ENCODE measurements at regions not wholly inside any gene's neighbourhood (a gene's known extent, or its start where the extent isn't known, plus 50 kb on each side); places are given as distances from the start of the nearest gene placed in this dataset.

DNA sequence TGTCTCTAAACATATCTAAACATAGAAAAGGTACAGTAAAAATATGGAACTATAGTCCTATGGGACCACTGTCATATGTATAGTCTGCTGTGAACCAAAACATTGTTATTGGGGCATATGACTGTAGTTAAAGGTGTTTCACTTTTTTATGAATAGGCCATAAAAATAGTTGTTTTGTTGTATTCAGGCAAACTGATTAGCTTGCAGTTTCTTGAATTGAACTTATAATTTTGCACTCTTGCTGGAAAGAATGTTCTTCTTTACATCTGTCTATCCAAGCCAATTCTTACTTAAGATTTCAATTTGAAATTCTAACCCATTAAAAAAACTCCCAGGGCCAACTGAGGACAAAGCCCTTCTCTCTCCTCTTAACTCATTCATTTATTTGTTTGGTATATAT lies 234.1 kb downstream of the NOVA1 start:
- no peaks in the 10 kb centered on the region for H3K27me3 ChIP-seq
- H3K36me3 ChIP-seq: no peaks in the 10 kb centered on the region
- no peaks in the 10 kb centered on the region for H3K4me1 ChIP-seq
- no peaks in the 10 kb centered on the region for H3K9me3 ChIP-seq
- H3K27ac ChIP-seq: no peak overlapping the region
- DNase-seq (ENCODE audit: low spot score): no peak
- TF ChIP-seq CTCF (IDR thresholded peaks at IDR 0.05): no peak
- H3K4me3 ChIP-seq: no peak overlapping the region

- TF ChIP-seq CTCF (IDR thresholded peaks at IDR 0.05): no peak
- Histone ChIP-seq H3K36me3 (no peaks in the 10 kb centered on the region), H3K27ac (no peak overlapping the region), H3K27me3 (no peaks in the 10 kb centered on the region), H3K4me3 (no peak overlapping the region), H3K4me1 (no peaks in the 10 kb centered on the region), H3K9me3 (no peaks in the 10 kb centered on the region)
- DNase-seq (ENCODE audit: low spot score): no peak
Measured at GRCh38 chr14:26344596-26344995, 253.2 kb downstream of the NOVA1 start.

DNA sequence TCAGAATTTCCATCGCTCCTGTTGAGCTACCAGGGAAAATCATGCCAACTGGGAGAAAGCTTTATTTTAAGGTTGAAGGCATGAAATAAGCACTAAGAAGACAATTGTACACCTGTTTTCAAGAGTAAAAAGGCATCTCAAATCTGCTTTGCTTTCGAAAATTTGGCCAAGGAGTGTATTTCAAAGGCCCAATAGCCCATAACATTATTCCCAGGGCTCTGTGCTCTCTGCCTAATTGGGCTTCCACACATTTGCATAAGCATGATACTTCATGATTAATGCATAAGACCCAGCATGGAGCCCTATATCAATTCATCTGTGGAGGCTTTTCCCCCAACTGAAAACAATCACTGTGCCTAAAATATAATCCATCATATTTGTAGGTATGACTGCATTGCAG lies 258.5 kb downstream of the NOVA1 start:
- Histone ChIP-seq H3K27ac (no peak overlapping the region), H3K9me3 (no peaks in the 10 kb centered on the region), H3K4me3 (no peak overlapping the region), H3K36me3 (no peaks in the 10 kb centered on the region), H3K4me1 (no peaks in the 10 kb centered on the region), H3K27me3 (no peaks in the 10 kb centered on the region)
- DNase-seq (ENCODE audit: low spot score): no peak
- no peak for TF ChIP-seq CTCF (IDR thresholded peaks at IDR 0.05)

GRCh38 chr14:26338231-26338630 lies 259.6 kb downstream of the NOVA1 start:
- no peak for TF ChIP-seq CTCF (IDR thresholded peaks at IDR 0.05)
- no peak overlapping the region for H3K27ac ChIP-seq
- no peak for DNase-seq (ENCODE audit: low spot score)
- H3K36me3 ChIP-seq: no peaks in the 10 kb centered on the region
- no peaks in the 10 kb centered on the region for H3K27me3 ChIP-seq
- H3K9me3 ChIP-seq: no peaks in the 10 kb centered on the region
- H3K4me1 ChIP-seq: no peaks in the 10 kb centered on the region
- no peak overlapping the region for H3K4me3 ChIP-seq

DNA sequence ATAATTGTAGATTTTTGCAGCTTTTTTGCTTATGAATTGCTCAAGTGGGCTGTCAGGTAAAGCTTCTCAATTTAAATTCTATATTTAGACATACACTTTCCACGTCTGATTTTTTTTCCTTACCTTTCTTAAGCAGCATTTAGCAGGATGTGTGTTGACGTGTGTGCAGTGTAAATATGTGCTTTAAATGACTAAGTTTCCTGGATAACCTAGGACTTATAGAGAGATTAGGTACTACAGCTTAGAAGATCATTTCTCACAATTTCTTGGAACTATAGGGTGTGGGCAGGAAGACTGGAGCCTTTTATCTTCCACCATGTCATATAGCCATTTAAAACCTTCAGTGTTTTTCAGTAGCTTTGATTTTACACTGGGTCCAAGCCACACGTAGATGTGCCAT lies 263.5 kb downstream of the NOVA1 start:
- Histone ChIP-seq H3K4me3 (no peak overlapping the region), H3K36me3 (no peaks in the 10 kb centered on the region), H3K27me3 (no peaks in the 10 kb centered on the region), H3K9me3 (no peaks in the 10 kb centered on the region), H3K27ac (no peak overlapping the region), H3K4me1 (no peaks in the 10 kb centered on the region)
- no peak for DNase-seq (ENCODE audit: low spot score)
- TF ChIP-seq CTCF (IDR thresholded peaks at IDR 0.05): no peak

DNA sequence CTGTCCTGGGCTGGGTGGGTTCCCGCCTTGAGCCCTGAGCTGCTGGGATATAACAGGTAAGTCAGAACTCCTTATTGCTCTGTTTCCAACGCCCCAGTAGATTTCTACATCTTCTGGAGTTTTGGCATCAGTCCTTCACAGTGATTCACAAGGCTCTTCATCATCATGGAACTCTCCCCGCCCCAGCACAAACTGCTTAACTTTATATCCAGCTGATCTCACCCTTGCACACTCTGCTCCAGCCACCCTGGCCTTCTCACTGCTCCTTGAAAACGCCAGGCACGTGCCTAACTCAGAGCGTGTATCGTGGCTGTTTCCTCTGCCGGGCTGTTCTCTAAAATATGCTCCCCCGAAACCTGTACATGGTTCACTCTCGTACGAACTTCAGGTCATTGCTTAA lies 264.9 kb downstream of the NOVA1 start:
- DNase-seq (ENCODE audit: low spot score): no peak
- no peak overlapping the region for H3K27ac ChIP-seq
- H3K4me1 ChIP-seq: no peaks in the 10 kb centered on the region
- H3K36me3 ChIP-seq: no peaks in the 10 kb centered on the region
- no peak overlapping the region for H3K4me3 ChIP-seq
- no peaks in the 10 kb centered on the region for H3K9me3 ChIP-seq
- no peak for TF ChIP-seq CTCF (IDR thresholded peaks at IDR 0.05)
- no peaks in the 10 kb centered on the region for H3K27me3 ChIP-seq

Data from right atrium auricular region (tissue), 2 donors.